OCI-LY3 (cell line): ENCODE measurements at regions not wholly inside any gene's neighbourhood (a gene's known extent, or its start where the extent isn't known, plus 50 kb on each side); places are given as distances from the start of the nearest gene placed in this dataset.
"Not testable (repeated sequence)": the region's sequence is repeated elsewhere in the genome, so short reads cannot be mapped to it uniquely, and the experiment has no call there.

Experiments
- EZH2phosphoT487 ChIP-seq: fragments of 200-600 bp; shearing (Covaris generic); IDR thresholded peaks from 2 replicates; pipeline ENCODE4 v1.6.1; 2018; ENCODE audit warnings: antibody characterized with exemption, mixed run types, low read depth
- TF ChIP-seq, protein P1 (sequence below): fragments of 200-600, 300-600 bp; sonication (generic); IDR thresholded peaks from 2 replicates; pipeline ENCODE4 v1.5.1; 2014; ENCODE audit warnings: antibody characterized with exemption, low read length, low read depth

DNA sequence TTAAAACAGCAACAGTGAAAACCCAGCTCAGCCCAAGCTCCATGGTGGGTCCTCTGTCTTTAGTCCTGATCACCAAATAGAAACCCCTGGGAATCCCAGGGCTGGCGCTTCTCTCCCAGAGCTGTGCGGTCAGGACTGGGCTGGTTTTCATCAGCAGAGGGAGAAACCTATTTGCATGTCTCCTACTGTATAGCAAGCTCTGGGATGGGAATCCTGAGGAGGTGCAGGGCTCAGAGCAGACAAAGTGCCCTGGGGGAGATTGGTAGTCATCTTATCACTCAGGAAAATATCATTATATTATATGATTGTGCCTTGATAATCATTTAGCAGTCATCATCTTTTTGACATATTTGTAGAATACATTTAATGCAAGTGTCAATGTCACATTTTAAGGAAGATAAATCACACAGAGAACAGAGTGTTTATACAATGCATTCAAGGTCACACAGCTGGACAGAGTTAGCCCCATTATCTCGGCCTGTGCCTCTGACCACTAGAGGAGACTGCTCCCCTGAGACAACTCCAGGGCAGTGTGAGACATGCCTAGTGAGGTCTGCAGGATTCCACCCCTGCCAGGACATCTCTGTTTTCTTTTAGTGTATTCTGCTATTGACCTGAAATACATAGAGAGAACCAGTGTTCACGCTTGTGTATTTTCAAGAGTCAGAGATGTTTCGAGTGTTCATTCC, 818.6 kb downstream of the TMEM121 start:
- TF ChIP-seq, protein P1, sequence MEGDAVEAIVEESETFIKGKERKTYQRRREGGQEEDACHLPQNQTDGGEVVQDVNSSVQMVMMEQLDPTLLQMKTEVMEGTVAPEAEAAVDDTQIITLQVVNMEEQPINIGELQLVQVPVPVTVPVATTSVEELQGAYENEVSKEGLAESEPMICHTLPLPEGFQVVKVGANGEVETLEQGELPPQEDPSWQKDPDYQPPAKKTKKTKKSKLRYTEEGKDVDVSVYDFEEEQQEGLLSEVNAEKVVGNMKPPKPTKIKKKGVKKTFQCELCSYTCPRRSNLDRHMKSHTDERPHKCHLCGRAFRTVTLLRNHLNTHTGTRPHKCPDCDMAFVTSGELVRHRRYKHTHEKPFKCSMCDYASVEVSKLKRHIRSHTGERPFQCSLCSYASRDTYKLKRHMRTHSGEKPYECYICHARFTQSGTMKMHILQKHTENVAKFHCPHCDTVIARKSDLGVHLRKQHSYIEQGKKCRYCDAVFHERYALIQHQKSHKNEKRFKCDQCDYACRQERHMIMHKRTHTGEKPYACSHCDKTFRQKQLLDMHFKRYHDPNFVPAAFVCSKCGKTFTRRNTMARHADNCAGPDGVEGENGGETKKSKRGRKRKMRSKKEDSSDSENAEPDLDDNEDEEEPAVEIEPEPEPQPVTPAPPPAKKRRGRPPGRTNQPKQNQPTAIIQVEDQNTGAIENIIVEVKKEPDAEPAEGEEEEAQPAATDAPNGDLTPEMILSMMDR = not testable (repeated sequence)
- TF ChIP-seq EZH2phosphoT487 = not testable (repeated sequence)
